Activated T-cell treated with anti-CD3 and anti-CD28 coated beads for 4 hours (primary cell): ENCODE measurements at regions not wholly inside any gene's neighbourhood (a gene's known extent, or its start where the extent isn't known, plus 50 kb on each side); places are given as distances from the start of the nearest gene placed in this dataset.
"Not testable (repeated sequence)": the region's sequence is repeated elsewhere in the genome, so short reads cannot be mapped to it uniquely, and the experiment has no call there.

Experiments
- DNase-seq: peaks from one replicate; pipeline ENCODE4 v3.0.0-alpha.2; 2020

DNA sequence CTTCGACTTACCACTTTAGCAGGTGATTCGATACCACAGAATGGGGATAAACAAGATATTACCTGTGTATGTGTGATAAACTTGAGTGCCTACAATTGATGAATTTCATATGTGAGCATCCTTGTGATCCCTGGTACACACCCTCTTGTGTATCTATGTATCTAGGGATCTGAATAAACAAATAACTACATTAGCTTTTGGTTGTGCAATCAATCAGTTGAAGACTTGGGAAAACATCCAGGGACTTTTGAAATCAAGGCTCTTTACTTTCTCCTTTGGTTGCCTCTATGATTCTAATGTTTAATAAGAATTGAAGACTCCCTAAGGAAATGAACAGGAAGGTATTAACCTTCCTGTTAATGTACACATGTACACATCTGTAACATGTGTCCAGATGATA lies 97.3 kb upstream of the DCC start:
- no peak for DNase-seq

DNA sequence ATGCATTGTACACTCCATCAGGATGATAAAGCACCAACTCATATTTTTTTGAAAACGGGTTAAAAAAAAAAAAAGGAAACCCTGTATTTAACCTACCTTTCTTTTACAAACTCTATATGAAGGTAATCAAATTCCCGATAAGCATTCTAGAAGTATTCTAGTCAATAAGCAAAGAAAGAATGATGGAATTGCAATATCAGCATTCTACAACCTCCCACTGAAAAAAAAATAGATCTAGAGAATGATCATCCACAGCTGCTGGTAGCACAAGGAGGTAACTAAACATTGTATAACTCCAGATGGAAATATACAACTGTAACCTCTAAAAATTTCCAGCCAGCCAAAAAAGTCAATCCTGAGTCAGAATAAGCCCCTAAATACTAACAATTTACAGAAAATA lies 95.3 kb upstream of the DCC start:
- no peak for DNase-seq

DNA sequence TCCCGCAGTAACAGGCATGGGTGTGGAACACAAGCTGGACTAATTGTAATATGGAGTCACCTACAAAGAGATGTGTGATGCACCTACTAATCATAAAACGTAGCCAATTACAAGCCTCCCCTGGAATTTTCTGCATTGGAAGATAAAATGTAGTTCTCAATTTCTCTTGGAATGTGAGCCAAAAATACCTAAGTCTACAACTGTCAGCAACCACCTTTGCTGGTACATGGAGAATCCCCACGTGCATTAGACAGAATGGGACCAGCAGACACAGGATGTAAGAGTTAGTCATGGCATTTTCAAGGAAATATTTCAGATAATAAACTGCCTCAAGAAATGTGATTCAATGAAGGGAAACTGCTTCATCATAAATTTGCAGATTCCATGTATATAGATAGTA lies 85.6 kb upstream of the DCC start:
- DNase-seq: no peak

DNA sequence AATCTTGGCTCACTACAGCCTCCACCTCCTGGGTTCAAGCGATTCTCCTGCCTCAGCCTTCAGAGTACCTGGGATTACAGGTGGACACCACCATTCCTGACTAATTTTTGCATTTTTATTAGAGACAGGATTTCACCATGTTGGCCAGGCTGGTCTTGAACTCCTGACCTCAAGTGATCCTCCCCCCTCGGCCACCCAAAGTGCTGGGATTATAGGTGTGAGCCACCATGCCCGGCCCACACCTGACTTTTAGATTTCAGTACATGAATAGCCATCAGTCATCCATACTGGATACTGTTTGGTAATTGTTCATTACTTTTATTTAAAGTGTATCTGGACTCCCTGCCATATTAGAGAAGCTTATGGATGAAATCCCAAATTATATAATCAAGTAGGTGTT lies 82.6 kb upstream of the DCC start:
- not testable (repeated sequence) for DNase-seq

DNA sequence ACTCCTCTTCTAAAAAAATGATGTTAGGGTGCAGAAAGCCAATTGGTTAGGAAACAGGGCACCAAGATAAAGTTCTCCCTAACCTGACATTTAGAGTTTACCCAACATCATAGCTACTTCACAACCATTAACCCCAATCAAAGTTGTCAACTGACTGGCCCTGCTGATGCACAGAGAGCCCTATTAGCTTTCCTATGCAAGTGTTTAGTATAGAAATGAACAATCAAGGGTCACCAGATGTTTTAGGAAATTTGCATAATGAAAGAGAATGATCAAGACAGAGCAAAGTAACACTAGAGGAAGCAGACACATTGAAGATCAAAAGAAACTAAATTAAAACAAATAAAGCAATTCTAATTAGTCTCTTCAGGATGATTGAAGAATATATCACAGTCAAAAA lies 64.2 kb upstream of the DCC start:
- DNase-seq: no peak

DNA sequence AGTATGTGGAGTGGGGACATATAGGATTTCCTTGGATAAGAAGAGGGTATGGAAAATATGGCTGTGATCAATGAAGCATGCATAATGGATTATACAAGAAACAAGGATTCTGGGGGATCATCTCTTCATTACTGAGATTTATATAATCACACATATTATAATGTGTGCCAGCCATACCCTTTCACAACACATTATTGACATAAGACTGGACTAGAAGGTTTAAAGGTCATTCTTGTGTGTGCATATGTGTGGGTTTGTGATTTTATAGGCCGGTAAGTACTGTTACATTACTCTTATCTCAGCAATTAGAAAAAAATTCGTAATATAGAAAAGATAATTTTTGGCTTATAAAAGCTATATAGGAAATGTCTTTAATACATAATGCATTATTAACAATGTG lies 62.2 kb upstream of the DCC start:
- DNase-seq: no peak

DNA sequence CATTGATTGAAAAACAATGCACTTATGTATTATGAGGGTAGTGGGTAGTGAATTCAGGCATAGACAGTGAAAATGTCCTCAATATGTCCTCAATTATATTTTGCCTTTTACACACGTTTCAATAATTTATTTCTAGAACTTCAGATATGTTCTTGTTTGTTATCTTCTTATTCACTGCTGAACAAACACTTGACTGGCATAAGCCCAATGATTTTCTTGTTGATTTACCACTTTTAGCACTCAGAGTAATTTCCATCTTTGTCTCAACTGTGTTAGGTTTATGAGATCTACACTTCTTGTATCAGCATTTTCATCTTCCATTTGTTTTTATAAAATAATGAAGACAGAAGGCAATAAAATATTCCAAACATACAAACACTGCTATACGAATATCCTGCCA lies 61.8 kb upstream of the DCC start:
- DNase-seq: no peak

DNA sequence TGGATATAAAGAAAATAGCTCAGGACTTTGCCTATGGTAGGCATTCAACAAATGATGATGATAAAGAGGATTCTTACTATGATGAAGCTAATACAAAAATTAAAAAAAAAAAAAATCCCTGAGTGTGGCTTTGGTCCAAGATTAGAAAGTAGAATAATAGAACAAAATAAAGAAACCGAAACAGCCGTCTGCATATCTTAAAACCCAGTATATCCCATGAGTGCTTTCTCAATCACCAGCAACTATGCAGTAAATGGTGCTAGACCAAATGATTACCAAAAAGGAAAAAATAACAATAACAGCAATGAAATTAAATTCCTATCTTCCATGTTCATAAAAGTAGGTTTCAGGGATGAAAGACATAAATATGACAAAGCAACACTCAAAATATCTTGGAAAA lies 59.3 kb upstream of the DCC start:
- no peak for DNase-seq

DNA sequence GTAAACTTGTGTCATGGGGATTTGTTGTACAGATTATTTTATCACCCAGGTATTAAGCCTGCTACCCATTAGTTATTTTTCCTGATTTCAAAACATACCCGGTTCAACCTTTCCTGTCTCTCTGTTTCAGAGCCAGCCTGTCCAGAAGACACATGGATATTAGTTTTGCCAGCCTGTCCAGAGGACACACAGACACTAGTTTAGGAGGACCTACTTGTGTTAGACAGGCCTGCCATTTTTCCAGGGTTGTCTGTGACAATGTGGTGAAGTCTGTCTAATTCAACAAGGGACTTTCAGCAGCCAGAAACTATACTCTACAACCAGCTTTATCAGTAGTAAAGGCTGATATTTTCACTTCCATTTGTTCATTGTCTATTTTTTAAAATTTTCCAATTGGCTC lies 56.1 kb upstream of the DCC start:
- DNase-seq: no peak

DNA sequence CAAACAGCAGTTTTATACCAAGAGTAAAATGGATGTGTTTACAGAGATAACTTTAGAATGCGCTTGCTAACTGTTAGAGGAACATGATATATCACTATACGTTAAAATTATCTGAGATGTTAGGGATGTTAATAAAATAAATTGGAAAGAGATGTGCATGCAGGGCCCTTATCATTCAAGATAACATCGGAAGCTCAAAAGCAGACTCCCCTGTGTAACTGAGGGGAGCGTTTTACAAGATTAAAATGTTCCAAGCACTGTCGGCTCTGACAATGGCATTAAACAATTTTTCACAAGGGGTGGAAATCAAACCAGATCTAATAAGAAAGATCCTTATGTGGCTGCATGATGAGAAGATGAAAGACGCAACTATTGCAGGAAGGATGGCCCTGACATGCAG lies 53.3 kb upstream of the DCC start:
- DNase-seq: no peak

DNA sequence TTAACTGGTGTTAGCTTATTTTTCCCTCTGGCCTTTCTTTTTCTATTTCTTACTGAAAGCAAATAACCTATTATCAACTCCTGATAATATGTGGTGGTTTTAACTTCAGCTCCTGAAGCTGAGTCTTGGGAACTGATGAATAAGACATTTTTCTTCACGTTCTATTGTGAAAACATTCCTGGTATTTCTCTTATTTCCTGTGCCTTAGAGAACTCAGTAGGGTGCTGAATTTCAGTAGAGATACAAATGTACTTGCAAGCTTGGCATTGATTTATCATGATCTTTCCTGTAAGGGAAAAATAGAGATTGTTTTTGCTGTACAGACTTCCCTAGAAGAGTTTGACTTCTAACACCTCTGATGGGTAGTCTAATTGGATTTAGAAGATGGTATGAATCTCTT lies 52.8 kb upstream of the DCC start:
- no peak for DNase-seq

DNA sequence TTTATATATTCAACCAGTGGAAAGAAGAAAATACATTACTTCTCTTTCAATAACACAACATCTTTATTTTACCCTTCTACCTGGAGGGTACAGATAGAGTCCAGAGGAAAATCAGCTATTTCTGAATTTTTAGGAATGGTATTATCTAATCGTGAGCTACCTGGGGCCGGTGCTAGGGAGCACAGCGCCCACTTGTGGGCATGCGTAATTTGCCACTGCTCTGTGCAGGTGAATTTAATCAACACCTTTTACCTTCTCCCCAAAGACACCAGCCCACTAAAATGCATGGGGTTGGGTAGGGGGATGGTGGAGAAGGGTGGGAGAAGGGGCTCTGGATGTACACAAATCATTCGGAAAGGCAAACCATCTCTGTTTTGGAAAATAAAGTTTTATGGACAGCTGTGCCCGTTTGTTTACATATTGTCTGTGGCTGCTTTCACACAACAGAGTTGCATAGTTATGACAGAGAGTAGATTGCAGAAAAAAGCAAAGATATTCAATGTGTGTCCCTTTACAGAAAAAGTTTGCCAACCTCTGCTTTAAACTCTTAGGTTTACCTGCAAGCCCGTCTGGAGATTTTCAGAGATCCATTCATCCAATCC lies 51.5 kb upstream of the DCC start:
- no peak for DNase-seq

DNA sequence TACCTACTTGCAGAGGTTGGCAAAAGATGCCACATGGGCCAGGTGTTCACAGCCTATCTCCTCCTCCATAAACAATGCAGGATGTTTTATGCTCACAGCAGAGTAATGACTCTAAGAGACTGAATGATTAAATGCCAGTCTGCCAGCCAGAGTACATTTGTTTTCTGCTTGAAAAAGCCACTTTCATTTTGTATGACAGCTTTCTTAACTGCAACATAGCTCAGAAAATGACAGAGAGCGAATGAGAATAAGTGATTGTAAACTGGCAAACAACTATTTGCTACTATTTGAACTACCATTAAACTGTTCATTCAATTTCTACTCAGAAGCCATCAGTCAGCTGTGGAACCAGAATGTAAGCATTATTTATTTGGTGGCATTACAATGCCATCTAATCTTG lies 50.6 kb upstream of the DCC start:
- no peak for DNase-seq
